Myocyte (in vitro differentiated cells): ENCODE measurements at regions not wholly inside any gene's neighbourhood (a gene's known extent, or its start where the extent isn't known, plus 50 kb on each side); places are given as distances from the start of the nearest gene placed in this dataset.

Experiments
- DNase-seq: peaks from one replicate; pipeline ENCODE4 v3.0.0-alpha.2; 2012; ENCODE audit warnings: low read depth

DNA sequence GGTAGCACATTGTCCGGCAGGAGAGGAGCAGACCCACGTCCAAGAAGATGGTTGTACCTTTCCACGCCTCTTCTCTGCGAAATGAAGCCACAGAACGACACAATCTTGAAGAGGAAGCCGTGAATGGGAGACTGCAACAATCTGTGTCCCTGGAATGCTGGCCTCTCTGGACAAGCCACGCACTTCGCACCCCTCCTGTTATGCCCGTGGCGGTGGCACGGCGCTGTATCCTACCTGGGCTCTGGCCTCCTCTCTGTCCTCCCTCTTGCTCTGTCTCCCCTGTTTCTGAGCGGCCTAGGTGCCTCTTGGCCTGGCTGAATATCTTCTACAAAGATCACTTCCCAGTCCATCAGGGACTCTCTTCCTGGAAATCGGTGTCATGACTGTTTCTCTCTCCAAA is 717.8 kb downstream of the KCNJ18 start:
- no peak for DNase-seq

DNA sequence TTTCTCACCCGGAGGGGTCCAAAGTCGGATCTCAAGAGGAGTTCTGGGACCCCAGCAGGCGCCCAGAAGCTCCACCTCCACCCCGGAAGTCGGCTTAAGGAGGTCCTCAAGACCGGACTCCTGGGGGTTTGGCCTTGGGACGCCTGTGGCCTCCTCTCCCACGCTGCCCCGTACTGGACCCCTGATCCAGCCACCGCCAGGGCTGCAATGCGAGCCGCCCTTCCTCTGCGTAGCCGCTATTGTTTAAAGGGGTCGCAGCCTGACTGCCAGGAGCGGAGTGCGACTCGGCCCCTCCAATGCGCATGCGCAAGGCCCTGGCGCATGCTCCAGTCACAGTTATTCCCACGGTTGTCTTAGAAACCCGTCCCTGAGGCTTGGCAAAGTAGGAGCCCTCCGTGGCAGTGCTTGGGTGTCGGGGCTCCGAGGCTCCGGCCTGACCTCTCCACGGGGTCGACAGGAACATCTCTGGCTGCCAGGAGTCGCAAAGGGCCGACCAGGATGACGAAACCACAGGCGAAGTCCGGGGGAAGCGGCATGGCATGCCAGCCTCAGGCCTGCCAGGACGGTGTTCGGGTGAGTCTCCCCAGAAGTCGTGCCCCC is 719.0 kb downstream of the KCNJ18 start:
- no peak for DNase-seq

DNA sequence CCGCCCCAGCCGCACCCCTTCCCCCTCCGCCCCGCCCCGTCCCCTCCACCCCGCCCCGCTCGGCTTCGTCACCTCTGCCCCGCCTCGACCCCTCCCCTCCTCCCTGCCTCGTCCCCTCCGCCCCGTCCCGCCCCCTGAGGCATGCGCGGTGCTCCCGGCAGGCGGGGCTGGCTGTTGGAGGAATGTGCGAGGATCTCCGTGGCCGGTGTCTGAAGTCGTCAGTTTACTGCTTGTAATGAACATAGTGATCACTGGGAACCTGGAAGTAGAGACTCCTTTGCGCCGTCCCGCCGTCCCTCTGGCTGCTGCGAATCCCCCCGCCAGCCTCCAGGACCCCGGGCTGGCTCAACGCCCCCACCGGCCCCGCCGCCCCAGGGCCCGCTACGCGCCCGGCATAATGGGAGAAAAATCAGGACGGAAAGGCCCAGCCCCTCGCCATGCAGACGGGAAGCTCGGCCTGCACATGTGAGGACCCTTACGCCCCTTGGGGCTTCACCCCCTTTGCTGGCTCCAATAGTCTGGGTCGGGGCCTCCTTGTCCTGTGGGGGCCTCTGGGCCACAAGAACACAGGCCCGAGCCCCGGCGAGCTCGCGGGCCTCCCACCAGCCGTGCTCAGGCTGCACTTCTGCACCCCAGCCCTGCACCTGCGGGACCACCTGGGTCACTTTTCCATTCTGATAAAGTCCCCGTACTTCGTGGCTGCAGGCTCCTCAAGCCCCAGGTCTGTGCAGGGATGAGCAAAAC is 743.1 kb downstream of the KCNJ18 start:
- DNase-seq, result no peak

GRCh38 chr17:22441776-22442175 is 749.5 kb downstream of the KCNJ18 start:
- DNase-seq, result no peak

DNA sequence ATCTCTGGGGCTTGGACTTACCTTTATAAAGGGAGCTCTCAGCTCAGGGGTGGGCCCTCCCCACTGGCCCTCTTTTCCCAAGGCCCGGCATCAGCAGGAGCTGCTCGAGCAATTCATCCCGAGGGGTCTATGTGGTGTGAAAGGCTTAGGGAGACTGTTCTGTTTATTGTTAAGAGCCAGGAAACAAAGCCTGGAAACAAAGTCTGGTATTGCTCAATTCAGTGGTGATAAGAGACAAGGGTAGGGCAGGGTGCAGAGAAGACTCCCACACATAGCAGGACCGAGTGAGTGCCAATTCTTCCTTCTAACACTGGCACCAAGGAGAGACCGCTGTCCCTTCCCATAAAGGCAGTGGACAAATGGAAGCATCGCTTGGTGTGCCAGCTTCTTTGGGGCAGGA is 750.7 kb downstream of the KCNJ18 start:
- DNase-seq, result no peak

GRCh38 chr17:22453181-22453580 is 760.9 kb downstream of the KCNJ18 start:
- DNase-seq, result no peak

- no peak for DNase-seq
Observed at GRCh38 chr17:22454070-22454999, 762.0 kb downstream of the KCNJ18 start.

DNA sequence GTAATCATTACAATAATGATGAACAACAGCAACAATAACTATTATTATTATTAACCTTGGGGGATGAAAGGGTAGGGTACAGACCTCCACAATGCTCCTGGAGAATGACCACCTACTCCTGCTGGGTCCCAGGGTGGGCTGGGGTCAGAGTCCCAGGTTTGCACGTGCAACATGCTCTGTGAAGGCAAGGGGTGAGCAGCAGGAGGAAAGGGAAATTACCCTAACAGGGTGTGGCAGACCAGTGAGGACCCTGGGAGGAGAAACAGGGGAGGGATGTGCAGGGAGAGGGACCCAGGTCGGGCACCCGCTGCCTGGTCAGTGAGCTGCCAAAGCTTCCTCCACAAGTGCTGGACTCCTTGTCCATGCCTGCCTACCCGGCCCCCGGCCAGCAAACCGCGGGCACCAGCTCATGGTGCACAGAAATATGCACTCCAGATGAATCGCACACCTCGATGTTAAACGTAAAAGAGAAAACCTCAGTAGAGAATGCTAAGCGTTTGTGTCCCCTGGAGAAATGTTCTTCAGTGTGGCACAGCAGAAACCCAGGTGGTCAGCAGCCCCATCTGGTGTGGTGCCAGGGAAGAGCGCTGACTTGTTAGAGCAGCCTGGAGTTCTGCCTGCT is 767.1 kb downstream of the KCNJ18 start:
- DNase-seq, result no peak

- no peak for DNase-seq
Observed at GRCh38 chr17:22459953-22460350, 767.6 kb downstream of the KCNJ18 start.

DNA sequence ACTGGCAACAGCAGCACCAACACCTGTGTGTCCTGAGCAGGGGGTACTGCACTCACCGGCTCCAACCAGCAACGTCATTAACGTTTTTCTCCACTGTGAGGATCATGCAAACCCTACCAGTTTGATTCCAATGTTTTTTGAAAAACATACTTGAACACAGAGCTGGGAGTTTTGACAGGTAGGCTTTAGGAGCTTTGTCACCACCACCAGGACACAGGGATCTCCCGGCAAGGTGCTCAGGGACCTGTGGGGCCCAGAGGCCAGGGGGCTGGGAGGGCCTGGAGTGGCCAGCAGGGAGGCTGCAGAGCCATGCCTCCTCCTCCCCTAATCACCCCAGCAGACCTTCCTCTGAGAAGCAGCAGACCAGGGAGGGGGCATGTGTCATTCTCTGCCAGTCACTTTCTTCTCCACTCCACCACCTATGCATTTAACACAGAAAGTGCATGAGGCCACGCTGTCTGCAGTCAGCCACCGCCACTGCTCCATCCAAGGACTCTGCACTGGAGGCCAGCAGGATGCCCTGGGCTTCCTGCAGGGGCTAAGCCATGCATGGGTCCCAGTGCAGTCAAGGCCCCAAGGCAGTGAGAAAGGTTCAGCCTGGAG is 768.2 kb downstream of the KCNJ18 start:
- DNase-seq, result no peak

- no peak for DNase-seq
Observed at GRCh38 chr17:22461460-22462145, 769.3 kb downstream of the KCNJ18 start.

GRCh38 chr17:22462461-22462860 is 770.1 kb downstream of the KCNJ18 start:
- no peak for DNase-seq

DNA sequence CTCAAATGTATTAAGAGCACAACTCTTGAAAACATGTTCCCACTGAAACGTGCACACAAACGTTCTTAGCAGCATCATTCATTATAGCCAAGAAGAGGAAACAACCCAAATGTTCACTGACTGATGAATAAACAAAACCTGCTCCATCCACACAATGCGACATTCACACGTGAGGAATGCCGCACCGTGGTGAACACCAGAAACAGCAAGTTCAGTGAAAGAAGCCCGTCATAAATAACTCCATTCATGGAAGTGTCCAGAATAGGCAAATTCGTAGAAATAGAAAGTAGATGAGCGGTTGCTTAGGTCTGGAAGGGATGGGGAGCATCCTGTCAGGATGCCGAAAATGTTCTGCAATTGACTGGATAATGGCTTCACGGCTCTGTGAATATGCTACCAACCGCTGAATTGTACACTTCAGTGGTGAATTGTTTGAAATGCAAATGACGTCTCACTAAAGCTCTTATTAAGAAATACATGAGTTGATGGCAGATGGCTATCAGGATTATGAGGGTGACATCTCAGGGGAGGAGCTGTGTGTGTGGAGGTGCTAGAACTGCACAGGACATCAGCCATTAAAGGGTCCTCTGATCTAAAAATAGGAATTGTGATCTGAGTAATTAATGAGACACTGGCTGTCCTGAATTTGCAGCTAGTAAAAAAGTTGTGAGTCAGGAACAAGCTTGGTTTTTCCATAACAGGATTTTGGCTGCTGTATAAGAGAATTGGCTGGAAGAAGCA is 771.0 kb downstream of the KCNJ18 start:
- DNase-seq, result no peak

GRCh38 chr17:22464041-22464440 is 771.7 kb downstream of the KCNJ18 start:
- no peak for DNase-seq

GRCh38 chr17:22467720-22468119 is 775.4 kb downstream of the KCNJ18 start:
- DNase-seq, result no peak

DNA sequence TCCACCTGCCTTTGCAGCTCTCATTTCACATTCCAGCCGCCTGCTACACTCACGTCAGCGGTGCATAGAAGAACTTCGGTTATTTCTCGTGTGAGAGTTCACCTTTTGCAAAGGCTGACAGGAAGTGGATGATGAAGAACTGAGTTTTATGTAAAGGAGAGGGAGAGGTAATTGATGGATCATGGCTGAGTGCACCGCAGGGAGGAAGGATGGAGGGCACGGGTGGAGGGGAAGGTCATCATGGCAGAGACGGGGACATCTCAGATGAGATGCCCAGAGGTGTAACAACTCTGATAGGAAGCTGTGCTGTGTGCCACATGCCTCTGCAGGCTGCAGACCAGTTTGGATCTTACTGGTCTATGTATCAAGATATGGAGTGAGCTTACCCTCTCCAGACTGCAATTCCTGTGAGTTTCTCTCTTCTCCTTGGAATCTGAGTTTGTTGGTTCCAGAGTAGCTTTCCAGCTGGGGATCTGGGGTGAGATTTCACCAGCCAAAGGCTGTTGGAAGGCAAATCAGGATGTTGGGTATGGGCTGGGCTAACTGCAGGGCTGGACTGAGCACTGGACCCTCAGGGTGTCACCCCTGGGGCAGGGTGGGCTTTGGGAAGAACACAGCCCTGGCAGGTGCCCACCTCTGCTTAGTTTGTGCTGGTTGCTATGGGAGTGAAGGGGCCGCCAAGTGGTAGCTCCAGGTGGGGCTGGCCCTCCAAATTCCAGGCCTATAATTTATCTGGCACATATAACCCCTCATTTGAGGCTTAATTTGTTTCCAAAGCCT is 777.0 kb downstream of the KCNJ18 start:
- no peak for DNase-seq

DNA sequence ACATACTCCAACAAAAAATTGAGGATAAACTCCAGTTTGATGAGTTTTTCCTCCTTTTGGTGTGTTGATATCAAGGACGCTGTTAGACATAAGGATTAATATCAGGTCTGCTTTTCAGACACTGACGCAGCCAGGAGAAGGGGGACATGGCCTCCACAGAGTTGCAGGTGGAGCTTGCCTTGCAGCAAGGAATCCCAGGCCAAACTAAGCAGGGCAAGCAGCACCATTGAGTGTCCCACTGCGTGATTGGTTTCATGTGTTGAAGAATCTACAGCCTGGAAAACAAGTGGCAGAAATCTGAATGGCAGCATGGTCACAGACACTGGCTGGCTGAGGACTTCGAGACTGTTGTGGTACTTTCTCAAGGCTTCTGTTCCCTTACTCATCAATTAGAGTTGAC is 777.6 kb downstream of the KCNJ18 start:
- DNase-seq, result no peak

DNA sequence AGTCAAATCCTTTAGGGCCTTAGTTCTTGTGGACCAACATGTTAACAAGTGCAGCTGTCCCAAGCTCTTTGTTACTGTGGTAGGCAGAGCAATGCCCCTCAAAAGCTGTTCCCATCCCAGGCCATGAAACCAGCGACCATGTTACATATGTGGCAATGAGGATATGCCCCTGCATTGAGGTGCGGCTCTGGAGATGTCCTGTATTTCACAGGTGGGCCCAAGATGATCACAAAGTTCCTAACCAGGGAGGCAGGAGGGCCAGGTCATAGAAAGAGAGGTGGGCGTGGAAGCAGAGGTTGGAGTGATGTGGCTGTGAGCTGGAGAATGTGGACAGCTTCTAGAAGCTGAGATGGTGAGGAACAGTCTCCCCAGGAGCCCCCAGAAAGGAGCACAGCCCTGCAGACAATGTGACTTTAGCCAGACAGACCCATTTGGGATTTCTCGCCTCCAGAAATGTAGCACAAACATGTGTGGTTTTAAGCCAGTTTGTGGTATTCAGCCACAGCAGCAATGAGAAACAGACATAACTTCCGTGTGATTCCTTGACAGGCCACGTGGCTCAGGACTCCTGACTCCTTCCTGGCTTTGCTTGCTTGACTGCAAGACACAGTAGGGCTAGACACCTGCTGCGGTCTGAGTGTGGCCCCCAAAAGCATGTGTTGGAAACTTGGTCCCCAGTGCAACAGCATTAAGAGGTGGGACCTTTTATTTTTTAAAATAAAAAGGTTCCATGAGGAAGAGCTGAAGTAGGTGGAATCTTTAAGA is 778.3 kb downstream of the KCNJ18 start:
- DNase-seq, result no peak
